GM12874 (cell line): ENCODE measurements at regions not wholly inside any gene's neighbourhood (a gene's known extent, or its start where the extent isn't known, plus 50 kb on each side); places are given as distances from the start of the nearest gene placed in this dataset.

Experiments used
- TF ChIP-seq, protein P1 (sequence below): IDR thresholded peaks from 2 replicates; pipeline ENCODE4 v1.5.1; 2011; ENCODE audit warnings: low read depth, mild to moderate bottlenecking, control low read depth, low read length, moderate library complexity; ENCODE audit not compliant: insufficient read depth

GRCh38 chr9:28234894-28235277, 661.6 kb upstream of the C9orf72 start:
- TF ChIP-seq, protein P1, sequence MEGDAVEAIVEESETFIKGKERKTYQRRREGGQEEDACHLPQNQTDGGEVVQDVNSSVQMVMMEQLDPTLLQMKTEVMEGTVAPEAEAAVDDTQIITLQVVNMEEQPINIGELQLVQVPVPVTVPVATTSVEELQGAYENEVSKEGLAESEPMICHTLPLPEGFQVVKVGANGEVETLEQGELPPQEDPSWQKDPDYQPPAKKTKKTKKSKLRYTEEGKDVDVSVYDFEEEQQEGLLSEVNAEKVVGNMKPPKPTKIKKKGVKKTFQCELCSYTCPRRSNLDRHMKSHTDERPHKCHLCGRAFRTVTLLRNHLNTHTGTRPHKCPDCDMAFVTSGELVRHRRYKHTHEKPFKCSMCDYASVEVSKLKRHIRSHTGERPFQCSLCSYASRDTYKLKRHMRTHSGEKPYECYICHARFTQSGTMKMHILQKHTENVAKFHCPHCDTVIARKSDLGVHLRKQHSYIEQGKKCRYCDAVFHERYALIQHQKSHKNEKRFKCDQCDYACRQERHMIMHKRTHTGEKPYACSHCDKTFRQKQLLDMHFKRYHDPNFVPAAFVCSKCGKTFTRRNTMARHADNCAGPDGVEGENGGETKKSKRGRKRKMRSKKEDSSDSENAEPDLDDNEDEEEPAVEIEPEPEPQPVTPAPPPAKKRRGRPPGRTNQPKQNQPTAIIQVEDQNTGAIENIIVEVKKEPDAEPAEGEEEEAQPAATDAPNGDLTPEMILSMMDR = no peak

DNA sequence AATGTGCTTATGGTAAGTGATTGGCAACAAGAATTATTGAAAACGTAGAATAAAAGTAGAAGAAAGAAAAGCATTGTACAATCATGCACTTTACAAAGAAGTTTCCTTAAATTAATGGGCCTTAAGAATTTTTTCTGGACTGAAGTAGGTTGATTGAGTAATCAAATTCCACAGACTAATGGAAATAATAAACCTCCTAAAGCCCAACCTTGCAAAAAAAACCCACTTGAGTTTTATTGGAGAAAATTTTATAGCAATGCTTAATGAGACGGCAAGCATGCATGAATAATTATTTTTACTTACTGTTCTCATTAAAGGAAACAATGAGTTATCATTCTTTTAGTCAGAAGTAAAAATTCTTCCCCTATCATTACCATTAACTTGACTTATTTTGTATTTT, 676.1 kb upstream of the C9orf72 start:
- TF ChIP-seq, protein P1 = no peak

DNA sequence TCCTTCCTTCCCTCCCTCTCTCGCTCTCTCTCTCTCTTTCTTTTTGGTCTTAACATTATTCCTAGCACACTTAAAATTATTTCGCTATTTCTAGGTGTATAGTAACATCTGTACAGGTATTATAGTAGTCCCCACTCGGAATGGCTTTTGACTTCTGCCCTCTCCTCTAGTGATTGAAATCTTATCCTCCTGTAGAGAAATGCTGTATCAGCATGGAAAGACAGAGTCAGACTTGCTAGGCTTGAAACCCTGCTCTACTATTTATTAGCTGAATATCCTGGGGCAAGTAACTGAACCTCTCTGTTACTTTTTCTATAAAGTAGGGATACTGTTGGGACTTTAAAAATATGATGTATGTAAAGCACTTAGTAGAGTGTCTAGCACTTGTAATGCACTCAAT, 681.9 kb upstream of the C9orf72 start:
- TF ChIP-seq, protein P1 = no peak

- TF ChIP-seq, protein P1 = no peak
Observed at GRCh38 chr9:28260330-28260729, 687.0 kb upstream of the C9orf72 start.

DNA sequence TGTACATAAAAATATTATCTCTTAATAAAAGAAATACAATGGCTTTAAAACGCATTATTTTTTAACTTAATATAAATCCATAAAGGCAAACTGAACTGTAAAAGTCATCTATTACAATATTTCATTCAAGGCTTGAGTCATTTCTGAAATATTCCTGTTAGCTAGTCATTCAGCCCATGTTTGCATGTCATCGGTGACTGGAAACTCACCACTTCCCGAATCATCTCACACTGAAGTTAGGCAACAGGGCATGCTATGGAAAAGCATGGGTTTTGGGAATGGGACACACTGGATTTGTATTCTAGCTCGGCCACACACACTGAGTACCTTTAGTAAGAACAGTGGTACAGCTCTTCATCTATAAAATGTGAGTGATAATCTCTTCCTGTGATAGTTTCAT, 691.1 kb upstream of the C9orf72 start:
- TF ChIP-seq, protein P1 = no peak

DNA sequence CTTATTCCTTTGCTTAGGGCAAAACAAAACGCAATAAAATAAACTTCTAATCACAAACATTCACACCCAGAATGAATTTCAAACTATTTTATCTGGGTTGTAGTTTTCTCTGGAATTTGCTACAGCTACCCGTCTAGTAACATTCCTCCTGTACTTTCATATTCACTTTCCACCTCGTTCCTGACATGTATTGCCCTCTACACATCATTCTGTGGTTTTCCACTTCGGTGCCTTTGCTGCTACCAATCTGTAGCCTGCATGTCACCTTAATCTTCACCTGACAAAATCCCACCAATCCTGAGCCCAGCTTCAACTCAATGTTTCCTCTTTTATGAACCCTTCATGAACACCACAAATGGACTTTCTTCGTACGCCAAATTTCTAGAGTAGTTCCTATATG, 694.1 kb upstream of the C9orf72 start:
- TF ChIP-seq, protein P1 = no peak

DNA sequence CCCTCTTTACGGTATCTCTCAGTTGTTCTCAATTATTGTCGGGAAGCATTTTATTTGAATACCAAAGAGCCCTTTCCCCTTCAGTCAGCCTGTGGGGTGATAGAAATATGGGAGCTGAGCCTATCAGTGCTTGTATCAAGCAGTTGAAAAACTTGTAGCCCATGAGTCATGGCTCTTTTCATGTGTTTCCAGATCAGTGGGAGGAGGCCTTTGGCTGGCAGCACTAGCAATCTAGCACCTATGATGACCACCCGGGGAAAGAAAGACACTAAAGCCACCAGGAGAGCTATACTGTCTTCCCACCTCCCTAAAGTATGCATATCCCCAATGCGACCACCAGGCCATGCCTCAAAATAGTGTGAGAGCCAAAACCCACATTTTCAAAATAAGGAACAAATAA, 696.9 kb upstream of the C9orf72 start:
- TF ChIP-seq, protein P1 = no peak

GRCh38 chr9:28272127-28272526, 698.8 kb upstream of the C9orf72 start:
- TF ChIP-seq, protein P1 = no peak
